ENCODE measurements at regions not wholly inside any gene's neighbourhood (a gene's known extent, or its start where the extent isn't known, plus 50 kb on each side); places are given as distances from the start of the nearest gene placed in this dataset.

GRCh38 chr13:64000321-64000720 is 2584.7 kb upstream of the PCDH20 start:
- no peak for DNase-seq

GRCh38 chr13:63999614-64000305 is 2584.1 kb upstream of the PCDH20 start:
- DNase-seq: no peak

- DNase-seq: no peak
Measured at GRCh38 chr13:63983366-63983765, 2567.7 kb upstream of the PCDH20 start.

- no peak for DNase-seq
Measured at GRCh38 chr13:63979951-63980350, 2564.3 kb upstream of the PCDH20 start.

- DNase-seq: no peak
Measured at GRCh38 chr13:63972328-63972727, 2556.7 kb upstream of the PCDH20 start.

GRCh38 chr13:63954683-63955082 is 2539.0 kb upstream of the PCDH20 start:
- no peak for DNase-seq

GRCh38 chr13:63948045-63948444 is 2532.4 kb upstream of the PCDH20 start:
- no peak for DNase-seq

GRCh38 chr13:63944911-63945310 is 2529.3 kb upstream of the PCDH20 start:
- DNase-seq: no peak

GRCh38 chr13:63942372-63942771 is 2526.7 kb upstream of the PCDH20 start:
- DNase-seq: no peak

- no peak for DNase-seq
Measured at GRCh38 chr13:63938851-63939250, 2523.2 kb upstream of the PCDH20 start.

- DNase-seq: no peak
Measured at GRCh38 chr13:63910511-63910910, 2494.9 kb upstream of the PCDH20 start.

GRCh38 chr13:63909726-63910375 is 2494.2 kb upstream of the PCDH20 start:
- DNase-seq: no peak

- DNase-seq: no peak
Measured at GRCh38 chr13:63902141-63902540, 2486.5 kb upstream of the PCDH20 start.

GRCh38 chr13:63901630-63902029 is 2486.0 kb upstream of the PCDH20 start:
- no peak for DNase-seq

GRCh38 chr13:63900406-63900805 is 2484.8 kb upstream of the PCDH20 start:
- no peak for DNase-seq

- DNase-seq: no peak
Measured at GRCh38 chr13:63896321-63896720, 2480.7 kb upstream of the PCDH20 start.

GRCh38 chr13:63882052-63882451 is 2466.4 kb upstream of the PCDH20 start:
- DNase-seq: no peak

GRCh38 chr13:63880705-63881104 is 2465.1 kb upstream of the PCDH20 start:
- no peak for DNase-seq

GRCh38 chr13:63873936-63874335 is 2458.3 kb upstream of the PCDH20 start:
- no peak for DNase-seq

- DNase-seq: no peak
Measured at GRCh38 chr13:63864171-63864902, 2448.7 kb upstream of the PCDH20 start.

- DNase-seq: no peak
Measured at GRCh38 chr13:63855457-63856118, 2439.9 kb upstream of the PCDH20 start.

- DNase-seq: no peak
Measured at GRCh38 chr13:63853816-63854215, 2438.2 kb upstream of the PCDH20 start.

- DNase-seq: no peak
Measured at GRCh38 chr13:63851526-63851925, 2435.9 kb upstream of the PCDH20 start.

All from NCI-H524 treated with DMSO at 0.1 percent for 48 hours (cell line).